Hepatocyte (in vitro differentiated cells): ENCODE measurements at regions not wholly inside any gene's neighbourhood (a gene's known extent, or its start where the extent isn't known, plus 50 kb on each side); places are given as distances from the start of the nearest gene placed in this dataset.
"Not testable (repeated sequence)": the region's sequence is repeated elsewhere in the genome, so short reads cannot be mapped to it uniquely, and the experiment has no call there.

Experiments
- DNase-seq: peaks from one replicate; pipeline ENCODE4 v3.0.0-alpha.2; 2016; ENCODE audit warnings: low spot score
- H2AFZ ChIP-seq: fragments of 200-600 bp; sonication (generic); 2 replicates; pipeline ENCODE4 v1.6.0; 2016; ENCODE audit warnings: antibody characterized with exemption, mild to moderate bottlenecking
- H3K27ac ChIP-seq: fragments of 200-600 bp; sonication (generic); 2 replicates; pipeline ENCODE4 v1.5.1; 2016; ENCODE audit warnings: mild to moderate bottlenecking
- H3K27me3 ChIP-seq: fragments of 200-600 bp; sonication (generic); 2 replicates; pipeline ENCODE4 v1.6.1; 2016
- H3K36me3 ChIP-seq: fragments of 200-600 bp; sonication (generic); replicated peaks from 2 replicates; pipeline ENCODE4 v1.5.1; 2016; ENCODE audit warnings: low read depth; ENCODE audit not compliant: insufficient read depth
- H3K4me1 ChIP-seq: fragments of 200-600 bp; sonication (generic); 2 replicates; pipeline ENCODE4 v1.5.1; 2016; ENCODE audit warnings: mild to moderate bottlenecking, moderate library complexity; ENCODE audit not compliant: insufficient read depth
- H3K4me2 ChIP-seq: fragments of 200-600 bp; sonication (generic); 2 replicates; pipeline ENCODE4 v1.6.0; 2016
- H3K4me3 ChIP-seq: fragments of 200-600 bp; sonication (generic); 2 replicates; pipeline ENCODE4 v1.5.1; 2016; ENCODE audit warnings: mild to moderate bottlenecking
- H3K79me2 ChIP-seq: fragments of 200-600 bp; sonication (generic); 2 replicates; pipeline ENCODE4 v1.6.0; 2017; ENCODE audit warnings: mild to moderate bottlenecking
- H3K9me2 ChIP-seq: fragments of 200-600 bp; sonication (generic); replicated peaks from 2 replicates; pipeline ENCODE4 v1.6.0; 2017; ENCODE audit warnings: mild to moderate bottlenecking; ENCODE audit not compliant: insufficient read depth
- H3K9me3 ChIP-seq: fragments of 200-600 bp; sonication (generic); 2 replicates; pipeline ENCODE4 v1.5.1; 2016; ENCODE audit warnings: low read depth, mild to moderate bottlenecking
- H4K20me1 ChIP-seq: fragments of 200-600 bp; sonication (generic); 2 replicates; pipeline ENCODE4 v1.6.0; 2016; ENCODE audit warnings: mild to moderate bottlenecking; ENCODE audit not compliant: insufficient read depth, poor library complexity, severe bottlenecking
- EZH2 ChIP-seq: fragments of 200-600 bp; sonication (generic); IDR thresholded peaks from 2 replicates; pipeline ENCODE4 v1.6.1; 2016; ENCODE audit warnings: antibody characterized with exemption, mild to moderate bottlenecking, borderline replicate concordance
- EZH2phosphoT487 ChIP-seq: fragments of 200-600 bp; sonication (generic); IDR thresholded peaks from one replicate; pipeline ENCODE4 v1.6.1; 2018; ENCODE audit warnings: antibody characterized with exemption, mild to moderate bottlenecking, low read depth, moderate library complexity; ENCODE audit not compliant: unreplicated experiment, severe bottlenecking
- WGBS: methylation state at CpG from one replicate; pipeline ENCODE4 v1.1.6; 2016; ENCODE audit warnings: low lambda C conversion rate; ENCODE audit errors: missing lambda C conversion rate; 5-methylcytosine and 5-hydroxymethylcytosine counted together
- TF ChIP-seq, protein P1 (sequence below): fragments of 200-600 bp; sonication (generic); IDR thresholded peaks from 2 replicates; pipeline ENCODE4 v1.5.1; 2016; ENCODE audit warnings: antibody characterized with exemption, mild to moderate bottlenecking; ENCODE audit not compliant: poor library complexity

GRCh38 chr1:68917456-68917855, 420.6 kb upstream of the DEPDC1 start:
- no peak for DNase-seq
- Histone ChIP-seq H3K27me3 (no peaks in the 10 kb centered on the region), H3K4me1 (no peaks in the 10 kb centered on the region), H3K79me2 (no peaks in the 10 kb centered on the region), H4K20me1 (no peaks in the 10 kb centered on the region), H2AFZ (no peak overlapping the region), H3K36me3 (no peaks in the 10 kb centered on the region), H3K4me2 (no peak overlapping the region), H3K9me2 (no peaks in the 10 kb centered on the region), H3K9me3 (no peaks in the 10 kb centered on the region), H3K27ac (no peak overlapping the region), H3K4me3 (no peak overlapping the region)
- TF ChIP-seq EZH2 (no peak), EZH2phosphoT487 (no peak)
- TF ChIP-seq, protein P1, sequence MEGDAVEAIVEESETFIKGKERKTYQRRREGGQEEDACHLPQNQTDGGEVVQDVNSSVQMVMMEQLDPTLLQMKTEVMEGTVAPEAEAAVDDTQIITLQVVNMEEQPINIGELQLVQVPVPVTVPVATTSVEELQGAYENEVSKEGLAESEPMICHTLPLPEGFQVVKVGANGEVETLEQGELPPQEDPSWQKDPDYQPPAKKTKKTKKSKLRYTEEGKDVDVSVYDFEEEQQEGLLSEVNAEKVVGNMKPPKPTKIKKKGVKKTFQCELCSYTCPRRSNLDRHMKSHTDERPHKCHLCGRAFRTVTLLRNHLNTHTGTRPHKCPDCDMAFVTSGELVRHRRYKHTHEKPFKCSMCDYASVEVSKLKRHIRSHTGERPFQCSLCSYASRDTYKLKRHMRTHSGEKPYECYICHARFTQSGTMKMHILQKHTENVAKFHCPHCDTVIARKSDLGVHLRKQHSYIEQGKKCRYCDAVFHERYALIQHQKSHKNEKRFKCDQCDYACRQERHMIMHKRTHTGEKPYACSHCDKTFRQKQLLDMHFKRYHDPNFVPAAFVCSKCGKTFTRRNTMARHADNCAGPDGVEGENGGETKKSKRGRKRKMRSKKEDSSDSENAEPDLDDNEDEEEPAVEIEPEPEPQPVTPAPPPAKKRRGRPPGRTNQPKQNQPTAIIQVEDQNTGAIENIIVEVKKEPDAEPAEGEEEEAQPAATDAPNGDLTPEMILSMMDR: no peak
- 57% methylated on average over 5 of the region's 5 CpGs for WGBS

- Histone ChIP-seq H2AFZ (no peak overlapping the region), H3K4me1 (no peaks in the 10 kb centered on the region), H3K4me2 (no peak overlapping the region), H3K27me3 (no peaks in the 10 kb centered on the region), H3K27ac (no peak overlapping the region), H3K9me3 (no peaks in the 10 kb centered on the region), H3K79me2 (no peaks in the 10 kb centered on the region), H4K20me1 (no peaks in the 10 kb centered on the region), H3K36me3 (no peaks in the 10 kb centered on the region), H3K9me2 (no peaks in the 10 kb centered on the region), H3K4me3 (no peak overlapping the region)
- DNase-seq: no peak
- TF ChIP-seq, protein P1: no peak
- TF ChIP-seq EZH2 (no peak), EZH2phosphoT487 (no peak)
- 100% methylated on average over 1 of the region's 1 CpG for WGBS
These were observed 421.7 kb upstream of the DEPDC1 start for GRCh38 chr1:68918563-68918962.

DNA sequence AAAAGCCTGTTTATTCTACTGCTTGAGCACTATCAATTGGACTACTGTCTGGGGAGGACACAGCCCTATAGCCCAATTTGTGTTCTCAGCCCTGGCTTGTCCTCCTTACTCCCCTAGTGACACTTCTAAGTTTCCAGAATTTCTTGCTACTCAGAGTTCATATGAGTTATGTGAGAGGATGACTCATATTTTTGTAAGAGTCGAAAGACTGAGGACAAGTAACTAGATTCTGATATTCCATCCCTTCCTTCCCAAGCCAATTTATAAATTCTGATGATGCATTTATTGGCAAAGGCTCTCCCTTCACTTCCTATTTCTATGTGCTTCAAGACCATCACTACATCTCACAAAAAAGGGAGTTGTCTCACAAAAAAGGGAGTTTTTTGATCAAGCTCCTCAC, 422.2 kb upstream of the DEPDC1 start:
- 90% methylated on average over 1 of the region's 1 CpG for WGBS
- Histone ChIP-seq H3K27ac (no peak overlapping the region), H3K79me2 (no peaks in the 10 kb centered on the region), H3K4me3 (no peak overlapping the region), H3K9me2 (no peaks in the 10 kb centered on the region), H3K27me3 (no peaks in the 10 kb centered on the region), H2AFZ (no peak overlapping the region), H3K9me3 (no peaks in the 10 kb centered on the region), H3K36me3 (no peaks in the 10 kb centered on the region), H3K4me2 (no peak overlapping the region), H3K4me1 (no peaks in the 10 kb centered on the region), H4K20me1 (no peaks in the 10 kb centered on the region)
- no peak for DNase-seq
- TF ChIP-seq, protein P1: no peak

- not testable (repeated sequence) for H3K79me2 ChIP-seq, H3K36me3 ChIP-seq, H3K9me2 ChIP-seq, H3K4me3 ChIP-seq, H2AFZ ChIP-seq, H3K4me1 ChIP-seq, DNase-seq, H4K20me1 ChIP-seq, H3K9me3 ChIP-seq, H3K27ac ChIP-seq, H3K4me2 ChIP-seq, H3K27me3 ChIP-seq
- WGBS: 92% methylated on average over 30 of the region's 30 CpGs
These were observed 426.7 kb upstream of the DEPDC1 start for GRCh38 chr1:68923475-68924088.
